ENCODE measurements at regions not wholly inside any gene's neighbourhood (a gene's known extent, or its start where the extent isn't known, plus 50 kb on each side); places are given as distances from the start of the nearest gene placed in this dataset.

DNA sequence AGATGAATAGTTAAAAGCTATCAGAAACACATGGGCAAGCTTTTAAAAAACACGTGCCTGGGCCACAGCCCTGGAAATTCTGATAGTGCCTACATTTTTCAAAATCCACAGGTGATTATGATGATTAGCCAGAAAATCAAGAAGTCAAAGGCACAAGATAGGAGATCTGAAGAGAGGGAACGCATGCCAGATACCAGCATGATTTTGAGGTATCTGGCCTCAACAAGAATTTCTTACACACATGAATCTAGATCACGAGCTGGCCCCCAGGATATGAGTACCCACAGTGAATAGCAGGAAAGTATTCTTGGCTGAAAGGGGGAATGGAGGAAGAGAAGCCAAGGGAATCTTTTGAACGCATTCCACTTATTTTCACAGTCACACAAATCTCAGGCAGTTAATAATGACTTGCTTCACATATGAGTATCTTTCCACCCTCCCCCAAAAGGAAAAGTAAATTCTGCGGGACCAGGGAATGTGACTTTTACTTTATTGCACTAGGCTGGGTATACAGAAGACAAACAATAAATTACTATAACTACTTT, 438.2 kb downstream of the BCAT1 start:
- Histone ChIP-seq H3K9me3 (ENCODE audit: control extremely low read depth in 1 of 3, control insufficient read depth in 2 of 3, insufficient read depth in 1 of 3, low read length in 2 of 3) (no peaks in the 10 kb centered on the region), H3K4me1 (ENCODE audit: control insufficient read depth in 2 of 2, insufficient read depth in 2 of 2, low read length in 2 of 2) (no peaks in the 10 kb centered on the region), H3K9ac (ENCODE audit: low read length) (no peak overlapping the region), H2AFZ (ENCODE audit: insufficient read depth, low read depth, low read length, poor library complexity, severe bottlenecking) (no peak overlapping the region), H3K27ac (ENCODE audit: low read length in 2 of 2) (no peak overlapping the region), H3K79me2 (ENCODE audit: control insufficient read depth, insufficient read depth, low read length) (no peaks in the 10 kb centered on the region), H3K36me3 (replicated peaks in 1 of 2; ENCODE audit: control extremely low read depth in 1 of 2, control insufficient read depth in 1 of 2, extremely low read depth in 1 of 2, insufficient read depth in 2 of 2, low read length in 1 of 2) (no peaks in the 10 kb centered on the region), H3K4me2 (replicated peaks; ENCODE audit: low read depth, low read length, poor library complexity, severe bottlenecking) (no peak overlapping the region), H3K27me3 (replicated peaks in 1 of 4; ENCODE audit: control extremely low read depth in 1 of 4, control insufficient read depth in 3 of 4, insufficient read depth in 4 of 4, low read length in 3 of 4) (no peaks in the 10 kb centered on the region), H3K4me3 (ENCODE audit: control extremely low read depth in 1 of 5, extremely low read depth in 1 of 5, insufficient read depth in 1 of 5, low read depth in 2 of 5, low read length in 4 of 5) (no peak overlapping the region), H4K20me1 (ENCODE audit: control insufficient read depth, insufficient read depth, low read length, poor library complexity, severe bottlenecking) (no peaks in the 10 kb centered on the region)
- DNase-seq: no peak
- CTCF ChIA-PET: no interaction called here
- no peak for TF ChIP-seq EZH2 (IDR thresholded peaks at IDR 0.05; ENCODE audit: borderline replicate concordance, insufficient read depth, low read depth, low read length, poor library complexity, severe bottlenecking)
- TF ChIP-seq, protein P1, sequence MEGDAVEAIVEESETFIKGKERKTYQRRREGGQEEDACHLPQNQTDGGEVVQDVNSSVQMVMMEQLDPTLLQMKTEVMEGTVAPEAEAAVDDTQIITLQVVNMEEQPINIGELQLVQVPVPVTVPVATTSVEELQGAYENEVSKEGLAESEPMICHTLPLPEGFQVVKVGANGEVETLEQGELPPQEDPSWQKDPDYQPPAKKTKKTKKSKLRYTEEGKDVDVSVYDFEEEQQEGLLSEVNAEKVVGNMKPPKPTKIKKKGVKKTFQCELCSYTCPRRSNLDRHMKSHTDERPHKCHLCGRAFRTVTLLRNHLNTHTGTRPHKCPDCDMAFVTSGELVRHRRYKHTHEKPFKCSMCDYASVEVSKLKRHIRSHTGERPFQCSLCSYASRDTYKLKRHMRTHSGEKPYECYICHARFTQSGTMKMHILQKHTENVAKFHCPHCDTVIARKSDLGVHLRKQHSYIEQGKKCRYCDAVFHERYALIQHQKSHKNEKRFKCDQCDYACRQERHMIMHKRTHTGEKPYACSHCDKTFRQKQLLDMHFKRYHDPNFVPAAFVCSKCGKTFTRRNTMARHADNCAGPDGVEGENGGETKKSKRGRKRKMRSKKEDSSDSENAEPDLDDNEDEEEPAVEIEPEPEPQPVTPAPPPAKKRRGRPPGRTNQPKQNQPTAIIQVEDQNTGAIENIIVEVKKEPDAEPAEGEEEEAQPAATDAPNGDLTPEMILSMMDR (IDR thresholded peaks at IDR 0.05): no peak
- no peak overlapping the region for H3K4me3 Mint-ChIP-seq
- POLR2A ChIA-PET: no interaction called here
- WGBS (ENCODE audit: insufficient coverage): no CpG with 5 or more reads among the region's 5 CpGs
- H3K27ac Mint-ChIP-seq: no peak overlapping the region
- intact Hi-C loops (cut with micrococcal nuclease): no loop called here
- no peaks in the 10 kb centered on the region for H3K27me3 Mint-ChIP-seq
- no peaks in the 10 kb centered on the region for H3K9me3 Mint-ChIP-seq (ENCODE audit: insufficient read depth)
- no peak for ATAC-seq (ENCODE audit: low read depth)
- H3K4me1 Mint-ChIP-seq: no peaks in the 10 kb centered on the region

DNA sequence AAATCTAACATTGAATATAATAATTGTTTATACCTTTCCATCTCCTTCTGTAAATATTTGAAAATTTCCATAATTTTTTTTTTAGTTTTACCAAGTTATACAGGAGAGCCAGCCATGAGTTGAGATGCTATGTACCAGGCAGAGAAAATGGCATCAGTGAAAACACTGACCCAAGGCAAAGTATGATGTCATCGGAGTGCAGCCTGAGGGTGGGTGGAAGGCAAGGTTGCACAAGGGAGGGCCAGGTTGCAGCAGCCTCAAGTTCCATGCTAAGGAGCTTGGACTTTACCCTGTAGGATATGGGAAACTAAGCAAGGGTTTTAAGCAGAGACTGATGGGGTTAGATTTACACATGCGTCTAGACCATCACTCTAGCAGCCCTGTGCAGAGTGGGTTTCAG, 441.1 kb downstream of the BCAT1 start:
- Mint-ChIP-seq H3K4me1 (peaks cover 10% of the 10 kb centered on the region), H3K4me3 (no peak overlapping the region), H3K9me3 (ENCODE audit: insufficient read depth) (no peaks in the 10 kb centered on the region), H3K27ac (no peak overlapping the region), H3K27me3 (no peaks in the 10 kb centered on the region)
- no peak overlapping the region for H3K4me2 ChIP-seq (replicated peaks; ENCODE audit: low read depth, low read length, poor library complexity, severe bottlenecking)
- H3K4me1 ChIP-seq (ENCODE audit: control insufficient read depth in 2 of 2, insufficient read depth in 2 of 2, low read length in 2 of 2): no peaks in the 10 kb centered on the region
- DNase-seq (no peak), ATAC-seq (ENCODE audit: low read depth) (no peak)
- no peak overlapping the region for H2AFZ ChIP-seq (ENCODE audit: insufficient read depth, low read depth, low read length, poor library complexity, severe bottlenecking)
- TF ChIP-seq, protein P1 (IDR thresholded peaks at IDR 0.05): no peak
- TF ChIP-seq EZH2 (IDR thresholded peaks at IDR 0.05; ENCODE audit: borderline replicate concordance, insufficient read depth, low read depth, low read length, poor library complexity, severe bottlenecking): no peak
- no peaks in the 10 kb centered on the region for H3K9me3 ChIP-seq (ENCODE audit: control extremely low read depth in 1 of 3, control insufficient read depth in 2 of 3, insufficient read depth in 1 of 3, low read length in 2 of 3)
- WGBS (ENCODE audit: insufficient coverage): 96% methylated on average over 2 of the region's 2 CpGs
- H3K27me3 ChIP-seq (replicated peaks in 1 of 4; ENCODE audit: control extremely low read depth in 1 of 4, control insufficient read depth in 3 of 4, insufficient read depth in 4 of 4, low read length in 3 of 4): no peaks in the 10 kb centered on the region
- no peaks in the 10 kb centered on the region for H3K79me2 ChIP-seq (ENCODE audit: control insufficient read depth, insufficient read depth, low read length)
- H4K20me1 ChIP-seq (ENCODE audit: control insufficient read depth, insufficient read depth, low read length, poor library complexity, severe bottlenecking): no peaks in the 10 kb centered on the region
- CTCF ChIA-PET: no interaction called here
- no peak overlapping the region for H3K9ac ChIP-seq (ENCODE audit: low read length)
- POLR2A ChIA-PET: no interaction called here
- H3K4me3 ChIP-seq (ENCODE audit: control extremely low read depth in 1 of 5, extremely low read depth in 1 of 5, insufficient read depth in 1 of 5, low read depth in 2 of 5, low read length in 4 of 5): no peak overlapping the region
- intact Hi-C loops (cut with micrococcal nuclease): no loop called here
- H3K27ac ChIP-seq (ENCODE audit: low read length in 2 of 2): no peak overlapping the region
- no peaks in the 10 kb centered on the region for H3K36me3 ChIP-seq (replicated peaks in 1 of 2; ENCODE audit: control extremely low read depth in 1 of 2, control insufficient read depth in 1 of 2, extremely low read depth in 1 of 2, insufficient read depth in 2 of 2, low read length in 1 of 2)
